HG02885 (cell line): ENCODE measurements at regions not wholly inside any gene's neighbourhood (a gene's known extent, or its start where the extent isn't known, plus 50 kb on each side); places are given as distances from the start of the nearest gene placed in this dataset.

Source experiments
- ATAC-seq: cut with Tn5 transposase; IDR thresholded peaks from one replicate; pipeline ENCODE4 v1.9.1; 2021; ENCODE audit warnings: mild to moderate bottlenecking; ENCODE audit not compliant: unreplicated experiment, poor library complexity

DNA sequence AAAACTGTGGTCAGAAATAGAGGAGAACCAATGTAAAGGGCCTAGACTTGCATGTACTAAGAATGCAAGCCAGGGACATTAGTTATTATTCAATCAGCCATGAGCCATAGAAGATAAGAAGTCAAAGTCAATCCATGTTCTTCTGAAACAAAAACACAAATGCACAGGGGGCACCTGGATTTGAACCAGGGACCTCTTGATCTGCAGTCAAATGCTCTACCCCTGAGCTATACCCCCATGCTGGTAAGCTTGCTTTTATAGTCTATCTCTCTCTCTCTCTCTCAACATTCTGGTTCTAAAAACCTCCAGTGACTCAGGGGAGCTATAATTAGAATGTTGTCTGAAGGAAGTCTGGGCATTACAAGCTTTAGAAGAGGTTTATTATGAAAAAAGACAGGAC is 85.6 kb upstream of the ACP3 start:
- ATAC-seq = no peak

GRCh38 chr3:132232231-132232792 is 84.9 kb upstream of the ACP3 start:
- ATAC-seq = no peak

GRCh38 chr3:132236701-132237651 is 80.2 kb upstream of the ACP3 start:
- ATAC-seq = no peak

- no peak for ATAC-seq
Observed at GRCh38 chr3:132237652-132238032, 79.6 kb upstream of the ACP3 start.

DNA sequence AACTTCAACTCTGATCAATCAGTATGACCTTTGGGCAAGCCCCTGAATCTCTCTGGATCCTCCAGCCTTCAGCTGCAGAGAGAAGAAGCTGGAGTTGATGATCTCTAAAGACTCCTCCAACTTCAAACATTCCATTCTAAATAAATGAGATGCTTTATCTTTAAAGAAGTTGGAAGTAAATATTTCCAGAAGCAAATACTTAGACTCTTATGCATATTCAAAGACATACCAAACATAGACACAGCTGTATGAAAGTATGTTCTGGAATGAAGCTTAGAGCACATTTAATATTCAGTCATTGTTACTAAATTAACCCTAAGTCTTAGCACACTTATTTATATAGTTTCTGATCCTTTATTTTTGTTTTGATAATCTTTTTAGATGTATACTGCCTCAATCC is 77.6 kb upstream of the ACP3 start:
- no peak for ATAC-seq

DNA sequence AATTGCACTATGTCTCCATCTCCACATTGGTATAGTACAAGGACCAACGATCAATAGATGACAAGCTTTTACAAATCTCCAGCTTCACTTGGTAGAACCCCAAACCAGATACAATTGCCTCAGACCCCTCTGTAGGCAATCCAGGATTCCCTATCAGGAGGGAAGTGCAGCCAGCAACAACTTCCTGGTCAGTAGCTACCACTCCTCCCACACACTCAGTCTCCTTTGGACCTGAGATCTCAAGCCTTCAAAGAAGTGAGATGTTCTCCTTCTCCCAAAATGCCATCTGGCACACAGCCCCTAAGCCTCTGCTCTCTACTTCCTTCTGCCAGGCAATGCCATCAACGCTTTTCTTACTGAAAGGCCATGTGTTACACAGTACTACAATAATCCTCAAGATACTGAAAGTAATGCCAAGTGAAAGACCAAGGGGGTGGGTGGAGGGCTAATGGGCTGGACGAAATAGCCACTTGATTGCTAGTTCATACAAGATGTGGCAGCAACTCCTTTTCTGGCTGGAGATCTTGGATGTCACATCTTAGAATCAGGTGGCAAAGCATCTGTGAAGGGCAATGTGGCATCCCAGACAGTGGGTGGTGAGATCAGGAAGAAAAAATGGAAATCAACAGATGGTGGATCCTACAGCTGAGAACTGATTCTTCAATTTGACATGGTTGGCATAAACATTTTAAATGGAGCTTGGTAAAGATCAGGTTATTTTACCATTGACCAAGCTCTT is 75.3 kb upstream of the ACP3 start:
- no peak for ATAC-seq

DNA sequence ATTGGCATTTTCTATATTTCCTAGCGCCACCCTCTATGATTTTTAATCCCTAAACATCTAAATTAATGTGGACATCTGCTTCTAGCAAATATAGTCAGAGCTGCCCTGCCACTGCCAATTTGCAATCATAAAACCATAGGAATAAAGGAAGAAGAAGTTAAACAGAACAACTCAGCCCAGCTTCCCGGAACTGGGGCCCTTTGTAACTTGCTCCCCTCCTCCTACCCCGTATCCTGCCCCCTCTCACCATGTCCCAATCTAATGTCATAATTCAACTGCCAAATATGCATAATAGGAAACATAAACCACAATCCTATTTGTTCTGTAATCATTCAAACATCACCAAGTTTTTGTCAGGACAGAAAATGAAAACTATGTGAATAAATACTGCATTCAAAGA is 74.4 kb upstream of the ACP3 start:
- no peak for ATAC-seq

GRCh38 chr3:132245552-132246142 is 71.6 kb upstream of the ACP3 start:
- no peak for ATAC-seq

DNA sequence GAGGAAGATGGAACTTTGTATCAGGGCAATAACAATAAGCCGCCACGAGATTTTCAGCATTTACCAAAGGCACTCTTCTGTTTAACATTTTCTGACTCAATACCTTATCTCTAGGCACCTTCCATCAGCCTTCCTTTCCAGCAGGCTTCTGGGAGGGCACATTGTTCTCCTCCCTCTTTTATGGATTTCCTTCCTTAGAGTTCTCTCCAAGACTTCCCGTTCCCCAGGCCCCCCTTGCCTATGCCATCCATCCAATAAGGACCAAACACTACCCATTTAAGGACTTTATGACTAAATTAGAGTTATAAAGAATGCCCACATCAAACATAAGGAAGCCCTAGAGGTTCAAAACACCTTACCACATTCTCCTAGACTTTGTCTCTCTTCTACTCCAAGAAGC is 71.0 kb upstream of the ACP3 start:
- ATAC-seq = no peak

GRCh38 chr3:132247211-132247610 is 70.0 kb upstream of the ACP3 start:
- ATAC-seq = no peak

GRCh38 chr3:132248490-132248889 is 68.7 kb upstream of the ACP3 start:
- ATAC-seq = no peak

DNA sequence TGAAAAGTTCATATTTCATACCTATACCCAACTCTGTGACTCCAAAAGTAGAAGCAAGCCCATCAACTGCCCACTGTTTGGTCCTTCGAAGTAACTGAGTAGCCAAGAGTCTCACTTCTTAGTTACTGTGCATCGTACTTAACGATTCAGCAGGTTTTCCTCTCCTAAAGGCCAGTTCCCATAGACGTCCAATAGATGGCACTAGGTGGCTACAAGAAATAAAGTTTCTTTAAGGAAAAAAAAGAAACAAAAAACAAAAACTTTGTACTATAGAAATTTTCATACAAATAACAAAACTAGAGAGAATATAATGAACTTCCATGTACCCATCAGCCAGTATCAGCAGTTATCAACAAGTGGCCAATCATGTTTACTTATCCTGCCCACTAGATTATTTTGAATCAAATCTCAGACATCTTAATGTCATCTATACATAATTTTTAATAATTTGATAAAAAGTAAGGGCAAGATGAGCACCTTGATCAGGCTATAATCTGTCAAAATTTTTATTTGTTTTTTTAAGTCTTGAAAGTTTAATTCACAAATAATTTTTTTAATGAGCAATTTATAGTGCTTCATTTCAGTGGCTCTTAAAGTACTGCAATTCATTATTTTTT is 63.8 kb upstream of the ACP3 start:
- ATAC-seq = no peak

DNA sequence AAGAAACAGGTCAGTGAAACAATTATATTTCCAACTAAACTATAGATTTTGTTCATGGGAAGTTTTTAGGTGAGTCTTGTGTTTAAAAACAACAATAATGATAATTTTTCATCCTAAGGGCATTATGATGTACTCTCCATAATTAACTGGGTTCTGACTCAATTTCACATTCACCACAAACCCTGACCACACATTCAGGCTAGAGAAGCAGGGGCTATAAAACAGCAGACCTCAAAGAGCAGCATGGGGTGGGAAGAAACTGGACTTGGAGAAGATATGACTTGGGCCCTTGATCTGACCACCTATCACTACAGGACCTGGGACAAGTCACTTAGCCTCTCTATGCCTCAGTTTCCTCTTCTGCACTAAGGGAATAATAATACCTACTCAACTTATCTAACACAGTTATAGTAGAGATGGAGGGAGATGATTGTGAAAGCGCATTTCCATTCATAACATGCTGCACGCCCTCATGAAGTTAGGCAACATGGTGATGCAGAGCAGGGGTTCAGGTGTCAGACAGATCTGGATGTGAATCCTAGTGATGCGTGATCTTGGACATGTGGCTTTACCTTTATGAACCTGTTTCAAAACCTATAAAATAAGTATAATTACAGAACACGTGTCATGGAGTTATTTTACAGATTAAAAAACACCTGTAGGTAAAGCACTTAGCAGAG is 63.0 kb upstream of the ACP3 start:
- ATAC-seq = no peak

DNA sequence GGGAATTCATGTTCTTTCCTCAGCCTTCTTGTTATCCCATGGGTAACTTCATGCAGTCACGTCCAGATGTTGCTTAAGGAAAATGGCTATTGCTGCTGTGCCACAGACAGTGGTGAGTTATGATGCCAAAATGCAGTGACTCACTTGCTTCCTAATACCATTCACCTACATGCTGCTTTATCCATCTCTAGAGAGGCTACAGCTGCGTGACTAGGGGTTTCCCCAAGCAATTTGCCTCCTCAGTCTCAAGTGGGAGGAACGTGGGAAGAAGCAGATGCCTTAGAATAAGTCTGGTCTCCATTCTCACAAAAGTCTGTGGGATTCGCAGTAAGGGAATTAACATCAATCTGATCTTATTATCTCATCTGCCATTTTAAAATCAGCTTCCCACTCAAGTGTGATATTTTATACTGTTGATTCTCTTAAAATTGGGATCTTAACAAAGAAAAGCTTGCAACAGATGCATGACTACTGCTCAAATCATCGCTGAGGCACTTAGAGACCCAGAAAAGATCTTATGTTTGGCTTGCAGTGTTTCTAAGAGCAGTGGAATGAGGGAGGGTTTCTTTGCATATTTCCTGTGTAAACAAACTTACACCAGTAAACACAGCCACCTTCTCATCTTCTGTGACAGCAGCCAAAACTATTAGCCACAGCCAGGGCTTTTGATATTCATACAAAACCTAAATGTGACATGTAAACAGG is 62.0 kb upstream of the ACP3 start:
- no peak for ATAC-seq

- ATAC-seq = no peak
Observed at GRCh38 chr3:132256989-132257388, 60.2 kb upstream of the ACP3 start.

DNA sequence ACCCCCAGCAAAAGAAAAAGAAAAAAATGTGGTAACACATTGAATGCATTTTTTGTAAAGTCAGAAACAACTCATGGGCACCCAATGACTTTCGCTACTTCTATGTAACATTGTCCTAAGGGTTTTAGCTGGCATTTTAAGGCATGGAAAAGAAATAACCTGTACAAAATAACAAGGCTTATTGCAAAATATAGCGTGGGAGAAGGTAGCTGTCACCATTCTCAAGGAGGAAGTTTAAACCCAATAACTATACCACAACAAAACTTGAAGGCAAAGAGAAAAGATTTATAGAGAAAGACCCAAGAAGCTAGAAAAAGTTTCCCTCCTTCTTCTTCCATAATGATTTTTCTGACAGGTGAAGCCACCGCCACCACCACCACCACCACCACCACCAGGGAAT is 55.7 kb upstream of the ACP3 start:
- ATAC-seq = no peak

- ATAC-seq = no peak
Observed at GRCh38 chr3:132262305-132262704, 54.9 kb upstream of the ACP3 start.

DNA sequence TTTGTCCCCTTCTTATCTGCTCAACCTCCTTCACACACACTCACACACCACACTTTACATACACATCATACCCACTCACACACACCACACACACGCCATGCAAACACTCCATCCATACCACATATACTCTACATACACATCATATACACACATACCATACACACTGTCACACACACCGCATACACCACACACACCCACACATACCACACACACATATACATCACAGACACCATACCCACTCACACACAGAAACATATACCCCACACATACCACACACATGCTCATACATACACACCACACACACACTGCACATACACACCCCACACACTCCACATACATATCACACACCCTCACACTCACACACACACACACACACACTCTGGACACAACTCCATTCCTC is 54.3 kb upstream of the ACP3 start:
- no peak for ATAC-seq

DNA sequence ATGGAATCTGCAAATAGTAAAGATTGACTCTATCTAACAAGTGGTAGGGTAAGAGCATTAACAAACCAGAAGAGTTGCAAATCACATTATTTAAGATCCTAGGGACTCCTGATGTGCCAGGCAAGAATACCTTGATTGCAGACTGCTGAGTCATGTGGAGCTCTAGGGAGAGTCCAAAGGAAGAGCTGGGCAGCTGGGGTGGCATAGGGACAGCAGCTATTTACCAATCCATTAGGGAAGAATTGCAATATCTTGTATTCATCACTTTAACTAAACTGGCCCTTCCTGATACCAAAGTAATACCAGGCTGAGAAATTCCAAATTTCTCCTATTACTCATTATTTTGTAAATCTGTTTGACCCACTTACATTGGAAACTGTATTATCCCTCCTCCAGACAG is 52.2 kb upstream of the ACP3 start:
- no peak for ATAC-seq
